ENCODE measurements at regions not wholly inside any gene's neighbourhood (a gene's known extent, or its start where the extent isn't known, plus 50 kb on each side); places are given as distances from the start of the nearest gene placed in this dataset.

DNA sequence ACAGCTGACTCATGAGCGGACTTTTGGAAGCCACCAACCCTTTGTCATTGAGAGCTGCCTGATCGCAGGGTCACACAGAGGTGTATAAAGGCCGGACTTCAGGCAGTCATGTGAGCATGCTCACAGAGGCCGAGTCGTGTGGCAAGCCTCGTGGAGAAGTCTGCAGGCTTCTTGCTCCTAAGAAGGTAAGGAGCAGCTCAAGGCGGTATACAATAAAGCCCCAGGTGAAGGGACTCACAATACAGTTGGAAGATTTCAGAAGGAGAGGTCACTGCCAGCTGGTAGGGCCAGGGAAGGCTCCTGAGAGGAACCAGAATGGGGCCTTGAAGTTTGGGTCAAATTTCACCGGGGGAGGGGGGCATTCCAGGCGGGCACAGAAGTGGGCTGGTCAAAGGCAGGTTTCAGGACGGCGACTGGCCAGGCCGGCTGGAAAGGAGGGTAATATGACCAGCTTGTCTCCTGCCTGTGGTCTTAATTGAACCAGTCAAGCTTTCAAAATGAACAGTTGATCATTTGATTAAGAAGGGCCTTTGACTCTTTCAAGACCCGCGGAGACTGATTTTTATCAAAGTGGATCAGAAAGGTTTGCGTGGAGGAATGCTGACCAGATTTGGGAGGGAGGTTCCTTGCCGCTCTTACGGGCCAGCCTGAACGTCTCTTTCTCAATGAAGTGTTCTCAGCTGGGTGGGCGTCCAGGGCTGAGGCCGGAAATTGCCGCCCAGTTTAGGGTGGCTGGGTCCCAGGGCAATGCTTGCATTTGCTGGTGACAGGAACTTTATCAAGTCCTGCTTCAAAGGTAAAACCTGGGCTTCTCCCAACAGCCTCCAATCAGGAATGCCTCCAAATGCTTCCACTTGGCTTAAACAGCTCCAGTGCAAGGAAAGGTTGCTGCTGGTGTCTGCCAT lies 178.6 kb downstream of the EMX2 start:
- no peak for DNase-seq

DNA sequence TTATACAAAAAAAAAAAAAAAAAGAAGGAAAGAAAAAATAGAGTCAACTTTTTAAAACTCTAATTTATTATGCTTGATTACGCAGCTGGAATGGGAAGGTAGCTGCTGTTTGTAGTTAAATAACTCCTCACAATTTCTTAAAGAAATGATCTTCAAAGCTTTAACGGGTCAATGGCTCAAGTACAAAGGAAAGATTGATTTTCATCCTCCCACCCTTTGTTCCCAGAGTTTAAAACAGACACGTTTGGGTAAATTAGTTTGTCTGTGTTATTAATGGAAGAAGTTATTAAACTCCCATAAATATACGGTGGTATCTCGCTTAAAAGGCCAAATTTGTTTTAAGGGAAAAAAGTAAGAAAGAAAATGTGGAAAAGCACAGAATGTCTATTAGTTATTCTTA lies 179.3 kb downstream of the EMX2 start:
- no peak for DNase-seq

GRCh38 chr10:117723343-117723742 lies 180.8 kb downstream of the EMX2 start:
- DNase-seq: no peak

DNA sequence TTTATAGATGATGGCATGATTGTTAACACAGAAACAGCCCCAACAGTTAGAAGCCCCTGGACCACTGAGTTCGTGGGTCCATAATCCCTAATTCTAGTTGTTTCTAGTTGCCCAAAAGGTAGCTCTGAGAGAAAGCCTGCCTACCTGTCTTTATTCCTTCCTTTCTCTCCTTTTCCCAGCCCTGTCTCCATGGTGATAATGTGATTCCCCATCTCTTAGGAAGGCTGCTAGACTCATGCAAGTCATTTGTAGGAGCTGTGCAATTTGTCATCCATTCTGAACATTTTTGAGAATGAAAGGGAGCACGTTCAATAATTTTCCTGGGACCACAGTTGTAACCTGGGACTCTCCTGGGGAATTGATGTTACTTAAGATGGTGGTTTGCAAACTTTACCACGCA lies 183.4 kb downstream of the EMX2 start:
- DNase-seq: no peak

GRCh38 chr10:117726596-117727295 lies 184.2 kb downstream of the EMX2 start:
- DNase-seq: no peak

DNA sequence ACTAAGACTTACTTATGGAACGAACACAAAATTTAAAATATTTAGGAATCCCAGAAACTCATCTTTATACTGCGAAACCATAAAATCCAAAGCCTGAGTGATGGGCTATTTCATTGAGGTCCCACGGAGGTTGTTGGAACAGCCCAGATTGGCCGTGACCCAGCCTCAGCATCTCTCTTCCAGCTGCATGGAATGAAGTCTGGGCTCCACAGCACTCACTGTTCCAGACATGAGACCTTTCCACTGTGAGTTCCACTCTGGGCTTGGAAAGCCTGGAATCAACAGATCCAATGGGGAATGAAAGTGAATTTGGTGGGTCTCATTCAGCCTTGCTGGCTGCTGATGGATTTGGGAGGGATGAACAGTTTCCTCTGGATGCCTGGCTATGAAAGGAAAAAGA lies 184.9 kb downstream of the EMX2 start:
- no peak for DNase-seq

- DNase-seq: no peak
Observed at GRCh38 chr10:117728087-117728486, 185.5 kb downstream of the EMX2 start.

GRCh38 chr10:117729156-117729555 lies 186.6 kb downstream of the EMX2 start:
- no peak for DNase-seq

DNA sequence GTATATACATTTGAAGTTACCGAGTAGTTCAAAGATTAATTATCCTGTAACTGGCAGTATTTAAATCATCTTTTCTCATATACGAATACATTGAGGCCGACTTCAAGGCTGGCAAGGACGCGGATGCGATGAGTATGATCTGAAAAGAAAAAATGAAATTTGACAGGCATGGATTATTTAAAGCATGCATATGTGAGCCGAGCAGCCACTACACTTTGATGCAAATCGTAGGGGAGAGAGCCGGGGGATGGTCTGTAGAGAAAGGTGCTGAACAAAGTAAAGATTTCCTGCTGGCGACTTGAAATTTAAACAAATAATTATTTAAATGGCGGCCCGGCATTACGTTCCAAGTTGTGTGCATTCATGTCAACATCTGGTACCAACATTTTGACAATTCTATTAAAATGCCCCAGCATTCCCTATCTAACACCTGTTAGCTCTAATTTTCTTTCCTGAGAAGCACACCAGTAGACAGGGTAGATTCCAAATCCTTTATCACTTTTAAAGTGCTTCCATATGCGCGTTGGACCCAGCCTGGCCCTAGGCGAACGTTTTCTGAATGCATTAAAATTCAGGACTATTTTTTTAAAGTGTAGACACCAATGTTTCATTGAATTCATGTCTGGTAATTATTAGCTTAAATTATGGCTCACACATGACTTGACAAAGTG lies 188.7 kb downstream of the EMX2 start:
- no peak for DNase-seq

GRCh38 chr10:117734731-117735405 lies 192.3 kb downstream of the EMX2 start:
- no peak for DNase-seq

DNA sequence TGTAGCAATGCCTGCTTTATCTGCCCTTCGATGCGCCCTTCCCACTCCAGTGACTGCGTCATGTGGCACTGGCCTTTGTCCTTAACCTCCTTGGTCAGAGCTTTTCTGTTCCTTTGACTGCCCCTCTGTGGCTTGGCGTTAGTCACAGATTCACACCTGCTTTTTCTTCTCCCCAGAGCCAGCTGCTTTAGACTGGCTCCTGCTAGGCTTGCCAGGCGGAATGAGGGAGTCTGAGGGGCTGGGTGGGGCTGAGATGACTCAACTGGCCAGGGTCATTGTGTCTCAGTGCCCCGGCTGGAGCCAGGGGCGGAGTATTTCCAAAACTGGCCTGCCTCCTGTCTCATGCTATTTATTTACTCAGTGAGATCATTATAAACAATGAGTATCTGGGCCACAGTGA lies 194.1 kb downstream of the EMX2 start:
- no peak for DNase-seq

DNA sequence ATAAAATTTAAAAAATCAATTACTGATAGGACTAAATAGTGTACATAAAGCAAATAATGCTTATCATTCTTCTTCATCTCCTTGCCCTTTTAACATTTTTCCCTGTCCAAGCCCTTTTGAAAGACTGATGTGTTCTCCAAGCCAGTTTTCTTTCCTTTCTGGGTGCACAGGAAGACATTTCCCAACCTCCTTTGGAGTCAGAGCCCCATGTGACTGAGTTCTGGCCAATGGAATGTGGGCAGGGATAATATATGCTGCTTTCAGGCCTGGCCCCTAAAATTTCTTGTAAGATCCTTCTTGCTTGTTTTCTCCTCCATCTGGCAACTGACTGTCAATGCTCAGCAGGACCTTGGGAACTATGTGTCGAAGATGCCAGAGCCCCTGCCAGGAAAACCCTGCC lies 197.5 kb downstream of the EMX2 start:
- DNase-seq: no peak

- DNase-seq: no peak
Observed at GRCh38 chr10:117740691-117741222, 198.2 kb downstream of the EMX2 start.

GRCh38 chr10:117741524-117741923 lies 199.0 kb downstream of the EMX2 start:
- no peak for DNase-seq

DNA sequence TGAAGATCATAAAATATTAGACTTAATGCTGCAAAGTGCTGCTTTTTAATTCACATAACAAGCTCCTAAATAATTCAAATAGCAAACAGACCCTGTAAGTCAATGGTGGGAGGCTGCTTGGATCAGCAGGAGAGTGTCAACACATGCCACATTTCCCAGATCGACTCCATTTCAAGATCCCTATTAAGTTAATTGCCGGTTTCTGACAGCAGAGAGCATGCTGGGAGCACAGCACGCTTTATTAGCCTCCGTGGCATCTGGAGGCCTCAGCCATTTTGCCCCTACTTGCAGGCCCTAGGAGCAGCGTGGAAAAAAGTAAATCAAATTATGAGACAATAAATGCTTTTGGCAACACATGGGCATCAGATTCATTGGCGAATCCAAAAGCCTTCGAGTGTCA lies 201.0 kb downstream of the EMX2 start:
- DNase-seq: no peak

DNA sequence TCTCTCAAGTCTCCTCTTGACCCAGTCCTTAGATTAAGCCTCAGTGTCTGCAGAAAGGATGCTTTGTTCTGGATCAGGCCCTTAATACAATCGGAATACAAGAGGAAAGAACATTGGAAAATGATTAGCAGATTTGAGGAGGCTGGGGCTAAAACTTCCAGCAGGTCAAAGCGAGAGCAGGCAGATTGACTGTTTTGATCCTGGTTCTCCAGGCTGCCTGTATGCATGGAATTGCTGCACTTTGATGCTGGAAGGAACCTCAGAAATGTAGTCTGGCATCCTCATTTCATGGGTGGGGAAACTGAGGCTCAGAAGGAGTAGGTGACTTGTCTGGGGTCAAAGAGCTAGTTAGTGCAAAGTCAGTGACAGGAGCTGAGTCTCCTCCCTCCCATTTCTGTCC lies 202.8 kb downstream of the EMX2 start:
- no peak for DNase-seq

- DNase-seq: no peak
Observed at GRCh38 chr10:117746541-117747448, 204.2 kb downstream of the EMX2 start.

- no peak for DNase-seq
Observed at GRCh38 chr10:117747636-117748035, 205.1 kb downstream of the EMX2 start.

- DNase-seq: no peak
Observed at GRCh38 chr10:117748058-117748457, 205.5 kb downstream of the EMX2 start.

DNA sequence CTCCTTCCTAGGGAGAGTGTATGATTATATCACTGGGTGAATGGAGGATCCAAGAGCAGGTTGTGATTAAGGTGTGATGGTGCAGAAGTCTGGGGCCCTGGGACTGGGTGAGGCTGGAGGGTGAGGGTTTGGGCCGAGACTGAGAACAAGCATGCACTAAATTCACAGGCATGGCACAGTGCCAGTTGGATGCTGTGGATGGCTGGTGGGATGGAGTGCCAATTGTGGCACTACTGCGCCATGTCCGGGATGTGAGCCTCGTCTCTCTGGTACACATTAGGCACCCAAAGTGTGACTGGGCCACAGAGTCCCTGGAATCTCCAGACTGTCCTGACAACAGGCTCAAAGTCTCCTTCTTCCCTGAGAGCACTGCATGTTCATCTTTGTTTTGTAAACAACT lies 208.1 kb downstream of the EMX2 start:
- no peak for DNase-seq

DNA sequence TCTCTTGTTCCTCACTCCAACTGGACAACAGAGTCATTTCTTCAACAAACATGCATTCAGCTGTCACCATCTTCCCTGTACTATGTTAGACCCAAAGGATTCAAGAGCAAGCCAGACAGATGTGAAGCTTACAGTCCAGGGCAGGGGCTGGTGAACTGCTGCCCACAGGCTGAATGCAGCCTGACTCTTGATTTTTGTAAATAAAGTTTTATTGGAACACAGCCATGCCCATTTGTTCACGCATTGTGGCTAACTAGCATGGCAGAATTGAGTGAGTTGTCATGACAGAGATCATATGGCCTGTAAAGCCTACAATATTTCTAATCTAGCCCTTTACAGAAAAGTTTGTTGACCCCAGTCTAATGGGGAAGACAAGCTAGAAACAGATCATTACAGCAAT lies 208.7 kb downstream of the EMX2 start:
- DNase-seq: no peak

DNA sequence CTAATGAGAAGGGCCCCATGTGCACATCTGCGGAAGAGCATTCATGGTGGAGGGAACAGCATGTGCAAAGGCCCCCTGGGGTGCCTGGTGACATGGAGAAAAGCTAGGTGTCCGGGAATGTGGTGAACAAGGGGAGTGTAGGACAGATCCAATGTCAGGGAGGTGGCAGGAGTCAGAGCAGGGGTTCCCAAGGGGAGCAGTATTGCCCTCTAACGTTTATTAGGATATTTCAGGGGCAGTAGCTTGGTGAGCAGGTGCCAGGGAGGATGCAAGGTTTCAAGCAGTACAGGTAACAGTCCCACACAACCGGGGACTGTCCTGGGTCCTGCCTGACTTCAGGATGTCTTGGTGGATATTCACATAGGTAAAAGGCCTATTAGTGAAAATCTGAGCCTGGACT lies 209.6 kb downstream of the EMX2 start:
- DNase-seq: no peak
